Fibroblast of the aortic adventitia (primary cell): ENCODE measurements at regions not wholly inside any gene's neighbourhood (a gene's known extent, or its start where the extent isn't known, plus 50 kb on each side); places are given as distances from the start of the nearest gene placed in this dataset.

Experiments
- DNase-seq: peaks from one replicate; pipeline ENCODE4 v3.0.0-alpha.2; 2010; ENCODE audit warnings: low read depth
- H3K4me3 ChIP-seq: 2 replicates; pipeline ENCODE4 v1.5.1; 2011; ENCODE audit warnings: low read depth, mild to moderate bottlenecking, control low read depth, low read length, moderate library complexity
- TF ChIP-seq, protein P1 (sequence below): IDR thresholded peaks from 2 replicates; pipeline ENCODE4 v1.5.1; 2011; ENCODE audit warnings: mild to moderate bottlenecking, low read length, control low read depth, inconsistent platforms; ENCODE audit not compliant: insufficient read depth

DNA sequence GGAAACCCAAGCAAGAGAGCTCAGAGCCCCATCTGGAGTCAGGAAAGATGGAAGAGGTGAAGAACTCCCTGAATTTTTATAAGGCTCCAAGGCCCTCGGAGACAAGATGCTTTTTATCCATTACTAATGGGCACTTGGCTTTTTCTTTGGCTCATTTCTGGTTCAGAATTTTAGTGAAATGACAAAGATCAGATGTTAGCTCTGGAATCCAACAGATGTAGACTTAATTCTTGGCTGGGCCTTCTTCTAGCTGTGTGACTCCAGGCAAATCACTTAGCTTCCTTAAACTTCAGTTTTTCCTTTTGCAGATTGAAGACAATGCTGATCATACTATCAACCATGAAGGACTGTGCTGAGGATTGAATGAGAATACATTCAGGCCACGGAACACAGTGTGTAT is 85.2 kb downstream of the HRH4 start:
- DNase-seq, result no peak
- no peak overlapping the region for H3K4me3 ChIP-seq
- TF ChIP-seq, protein P1, sequence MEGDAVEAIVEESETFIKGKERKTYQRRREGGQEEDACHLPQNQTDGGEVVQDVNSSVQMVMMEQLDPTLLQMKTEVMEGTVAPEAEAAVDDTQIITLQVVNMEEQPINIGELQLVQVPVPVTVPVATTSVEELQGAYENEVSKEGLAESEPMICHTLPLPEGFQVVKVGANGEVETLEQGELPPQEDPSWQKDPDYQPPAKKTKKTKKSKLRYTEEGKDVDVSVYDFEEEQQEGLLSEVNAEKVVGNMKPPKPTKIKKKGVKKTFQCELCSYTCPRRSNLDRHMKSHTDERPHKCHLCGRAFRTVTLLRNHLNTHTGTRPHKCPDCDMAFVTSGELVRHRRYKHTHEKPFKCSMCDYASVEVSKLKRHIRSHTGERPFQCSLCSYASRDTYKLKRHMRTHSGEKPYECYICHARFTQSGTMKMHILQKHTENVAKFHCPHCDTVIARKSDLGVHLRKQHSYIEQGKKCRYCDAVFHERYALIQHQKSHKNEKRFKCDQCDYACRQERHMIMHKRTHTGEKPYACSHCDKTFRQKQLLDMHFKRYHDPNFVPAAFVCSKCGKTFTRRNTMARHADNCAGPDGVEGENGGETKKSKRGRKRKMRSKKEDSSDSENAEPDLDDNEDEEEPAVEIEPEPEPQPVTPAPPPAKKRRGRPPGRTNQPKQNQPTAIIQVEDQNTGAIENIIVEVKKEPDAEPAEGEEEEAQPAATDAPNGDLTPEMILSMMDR, result no peak

DNA sequence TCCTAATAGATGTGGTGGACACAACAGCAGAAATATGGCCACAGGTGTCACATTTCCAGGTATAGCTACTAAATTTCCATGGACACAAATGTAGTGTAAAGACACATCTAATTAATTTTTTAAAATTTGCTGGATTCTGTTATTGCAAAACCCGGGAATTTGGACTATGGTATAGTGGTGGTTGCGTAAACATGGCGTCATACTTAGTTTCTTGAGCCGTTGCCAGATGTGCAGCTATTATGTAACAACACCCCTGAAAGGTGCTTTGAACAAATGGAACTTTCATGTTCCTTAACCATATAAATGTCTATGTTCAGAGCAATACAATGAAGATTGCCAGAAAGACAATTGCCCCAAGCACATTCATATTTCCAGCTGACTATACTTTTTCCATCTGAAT is 85.9 kb downstream of the HRH4 start:
- no peak overlapping the region for H3K4me3 ChIP-seq
- no peak for DNase-seq
- TF ChIP-seq, protein P1, result no peak

DNA sequence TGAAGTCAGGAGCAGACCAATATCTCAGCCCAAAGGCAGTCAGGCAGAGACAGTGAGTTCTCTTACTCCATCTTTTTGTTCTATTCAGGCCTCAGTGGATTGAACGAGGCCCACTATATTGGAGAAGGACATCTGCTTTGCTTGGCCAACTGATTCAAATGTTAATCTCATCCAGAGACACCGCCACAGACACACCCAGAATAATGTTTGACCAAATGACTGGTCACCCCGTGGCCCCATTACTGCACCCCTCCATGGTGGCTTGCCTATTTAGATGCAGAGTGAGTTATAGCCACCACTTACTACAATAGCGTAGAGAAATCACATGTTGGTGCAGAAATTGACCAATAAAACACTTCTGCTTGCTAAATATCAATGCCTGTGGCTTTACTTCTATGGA is 88.1 kb downstream of the HRH4 start:
- no peak overlapping the region for H3K4me3 ChIP-seq
- TF ChIP-seq, protein P1, result no peak
- DNase-seq, result no peak

DNA sequence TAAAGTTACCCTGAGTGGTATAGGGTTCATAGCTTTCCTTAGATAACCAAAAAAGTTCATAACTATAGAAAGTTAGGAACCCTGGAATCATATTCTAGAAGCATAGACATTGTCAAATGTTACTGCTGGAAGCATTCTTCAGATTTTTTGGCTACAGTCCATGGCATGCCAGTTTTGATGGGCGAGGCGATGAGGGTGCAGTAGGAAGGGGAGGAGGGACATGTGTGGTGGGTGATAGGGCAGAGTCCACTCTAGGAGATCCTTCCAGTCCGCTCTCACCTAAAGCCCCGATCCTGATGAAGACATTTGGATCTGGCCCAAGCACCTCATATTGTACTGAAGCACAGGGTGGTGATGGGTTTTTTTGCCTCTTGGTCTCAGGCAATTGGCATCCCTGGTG is 91.8 kb downstream of the HRH4 start:
- DNase-seq, result no peak
- TF ChIP-seq, protein P1, result no peak
- H3K4me3 ChIP-seq, result no peak overlapping the region

DNA sequence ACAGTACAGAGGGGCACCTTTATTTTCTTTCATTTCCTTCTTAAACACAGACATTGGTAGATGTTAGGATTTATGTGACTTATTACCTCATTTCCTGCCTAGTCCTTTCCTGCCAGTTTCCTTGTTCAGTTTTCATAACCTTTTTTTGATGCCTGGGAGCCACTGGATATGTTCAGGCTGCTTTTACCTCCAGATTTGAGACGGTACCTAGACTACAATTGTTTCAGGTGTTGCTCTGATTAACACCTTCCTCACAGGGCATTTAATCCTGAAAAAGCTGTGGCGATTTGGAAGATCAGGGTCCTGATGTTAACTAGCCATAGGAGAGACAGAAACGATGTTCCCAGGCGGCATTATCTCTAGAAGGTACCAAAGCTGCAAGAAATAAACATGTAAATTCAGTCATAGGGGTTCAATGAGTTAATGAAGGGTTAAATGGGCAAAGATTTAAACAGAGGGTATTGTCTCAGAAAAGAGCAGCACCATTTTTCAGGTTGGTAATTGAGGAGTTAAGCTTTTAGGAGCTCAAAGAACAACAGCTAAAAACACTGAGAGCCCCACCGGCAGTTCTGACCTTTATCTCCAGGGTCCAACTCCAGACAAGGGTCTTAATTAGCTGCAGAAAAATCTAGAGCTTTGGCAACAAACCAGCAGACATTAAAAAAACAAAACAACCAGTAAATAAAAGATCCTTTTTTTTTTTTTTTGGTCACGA is 93.3 kb downstream of the HRH4 start:
- no peak overlapping the region for H3K4me3 ChIP-seq
- TF ChIP-seq, protein P1, result no peak
- no peak for DNase-seq

DNA sequence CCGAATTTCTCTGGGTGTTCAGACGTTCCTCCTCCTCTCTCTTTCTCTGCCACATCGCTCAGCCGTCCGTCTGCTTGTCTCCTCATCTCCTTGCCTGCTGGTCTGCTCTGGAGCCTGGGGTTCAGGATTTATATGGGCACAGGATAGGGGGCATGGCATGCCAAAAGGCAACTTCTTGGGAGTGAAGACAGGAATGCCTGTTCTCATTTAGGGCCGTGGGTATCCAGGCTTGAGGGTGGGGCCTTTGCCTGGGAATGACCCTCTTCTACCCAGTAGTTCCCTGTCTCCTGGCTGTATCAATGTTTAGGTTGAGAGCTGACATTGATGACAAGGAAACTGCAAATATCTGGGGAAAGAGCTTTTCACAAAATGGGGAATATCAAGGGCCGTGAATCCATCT is 98.0 kb downstream of the HRH4 start:
- TF ChIP-seq, protein P1, result no peak
- H3K4me3 ChIP-seq, result no peak overlapping the region
- DNase-seq, result no peak

DNA sequence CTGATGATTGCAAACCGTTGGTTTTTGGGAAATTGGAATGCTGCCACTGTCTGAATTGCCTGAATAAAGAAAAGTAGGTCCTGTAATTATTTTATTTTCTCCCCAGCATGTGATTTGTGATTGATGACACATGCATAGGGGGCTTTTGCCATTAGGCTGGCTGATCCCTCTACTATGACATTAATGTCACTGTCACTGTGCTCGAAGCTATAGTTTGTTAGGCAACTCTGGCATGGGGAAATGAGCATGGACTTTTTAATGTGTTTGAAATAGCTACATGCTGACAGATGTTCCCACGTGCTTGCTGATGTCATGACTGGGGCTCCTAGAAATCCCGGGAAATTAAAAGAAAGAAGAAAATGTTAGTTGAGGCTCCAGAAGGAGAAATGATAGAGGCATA is 99.1 kb downstream of the HRH4 start:
- no peak for DNase-seq
- TF ChIP-seq, protein P1, result no peak

More for the DNA sequence above, 99.1 kb downstream of the HRH4 start:
- no peak overlapping the region for H3K4me3 ChIP-seq
